ENCODE measurements at regions not wholly inside any gene's neighbourhood (a gene's known extent, or its start where the extent isn't known, plus 50 kb on each side); places are given as distances from the start of the nearest gene placed in this dataset.

DNA sequence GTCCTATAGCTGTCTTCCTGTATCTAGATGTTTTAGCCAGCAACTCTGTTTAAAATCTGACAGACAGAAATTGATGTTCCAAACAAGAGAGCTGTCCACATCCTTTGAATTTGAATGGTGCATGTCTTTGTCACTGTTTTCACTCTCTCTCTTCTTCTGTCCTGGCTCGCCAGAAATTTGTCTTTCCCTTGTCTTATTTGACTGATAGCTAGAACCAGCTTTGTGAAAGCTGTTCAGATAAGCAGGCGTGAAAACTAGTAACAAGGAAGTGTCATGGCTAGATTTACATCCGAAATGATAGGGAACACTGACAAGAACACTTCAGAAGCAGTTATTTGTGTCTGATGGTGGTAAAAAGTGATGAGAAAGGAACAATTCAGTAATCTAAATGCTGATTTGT lies 354.9 kb upstream of the SLITRK1 start:
- no peak for FAIRE-seq

DNA sequence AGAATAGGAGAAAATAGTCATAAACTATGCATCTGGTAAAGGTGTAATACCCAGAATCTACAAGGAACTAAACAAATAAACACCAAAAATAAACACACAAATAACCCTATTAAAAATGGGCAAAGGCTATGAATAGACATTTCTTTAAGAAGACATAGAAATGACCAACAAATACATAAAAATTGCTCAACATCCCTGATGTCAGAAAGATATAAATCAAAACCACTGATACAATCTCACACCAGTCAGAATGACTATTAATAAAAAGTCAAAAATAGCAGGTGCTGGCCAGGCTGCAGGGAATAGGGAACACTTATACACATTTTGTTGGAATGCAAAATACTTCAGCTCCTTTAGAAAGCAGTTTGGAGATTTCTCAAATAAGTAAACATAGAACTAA lies 352.1 kb upstream of the SLITRK1 start:
- no peak for FAIRE-seq

DNA sequence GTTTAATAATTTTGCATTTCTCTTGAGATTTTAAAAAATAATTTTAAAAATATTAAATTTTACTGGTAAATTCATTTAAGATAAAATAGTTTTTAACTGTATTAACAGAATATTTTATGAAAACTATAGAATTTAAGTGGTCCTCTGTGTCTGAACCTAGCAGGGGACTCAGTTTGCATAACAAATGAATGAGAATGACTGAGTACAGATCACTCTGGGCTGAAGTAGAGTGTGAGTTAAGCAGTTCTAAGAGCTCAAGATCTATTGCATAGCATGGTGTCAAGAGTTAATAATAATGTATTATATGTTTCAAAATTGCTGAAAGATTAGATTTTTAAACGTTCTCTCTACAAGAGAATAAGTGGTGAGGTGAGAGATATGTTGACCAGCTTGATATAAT lies 348.3 kb upstream of the SLITRK1 start:
- no peak for FAIRE-seq

DNA sequence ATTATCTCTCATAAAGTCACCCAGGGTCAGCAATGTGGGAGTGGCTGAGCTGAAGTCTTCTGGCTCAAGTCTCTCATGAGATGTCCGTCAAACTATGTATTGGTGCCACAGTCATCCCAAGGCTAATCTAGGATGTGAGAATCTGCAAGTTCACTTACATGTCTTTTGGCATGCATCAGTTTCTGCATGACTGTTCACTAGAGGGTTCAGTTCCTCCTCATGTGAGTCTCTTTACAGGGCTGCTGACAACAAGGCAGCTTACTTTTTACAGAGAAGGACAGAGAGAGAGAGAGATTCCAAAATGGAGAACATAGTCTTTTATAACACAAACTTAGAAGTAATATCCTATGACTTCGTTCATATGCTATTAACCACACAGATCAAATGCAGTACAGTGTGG lies 328.8 kb upstream of the SLITRK1 start:
- no peak for FAIRE-seq

DNA sequence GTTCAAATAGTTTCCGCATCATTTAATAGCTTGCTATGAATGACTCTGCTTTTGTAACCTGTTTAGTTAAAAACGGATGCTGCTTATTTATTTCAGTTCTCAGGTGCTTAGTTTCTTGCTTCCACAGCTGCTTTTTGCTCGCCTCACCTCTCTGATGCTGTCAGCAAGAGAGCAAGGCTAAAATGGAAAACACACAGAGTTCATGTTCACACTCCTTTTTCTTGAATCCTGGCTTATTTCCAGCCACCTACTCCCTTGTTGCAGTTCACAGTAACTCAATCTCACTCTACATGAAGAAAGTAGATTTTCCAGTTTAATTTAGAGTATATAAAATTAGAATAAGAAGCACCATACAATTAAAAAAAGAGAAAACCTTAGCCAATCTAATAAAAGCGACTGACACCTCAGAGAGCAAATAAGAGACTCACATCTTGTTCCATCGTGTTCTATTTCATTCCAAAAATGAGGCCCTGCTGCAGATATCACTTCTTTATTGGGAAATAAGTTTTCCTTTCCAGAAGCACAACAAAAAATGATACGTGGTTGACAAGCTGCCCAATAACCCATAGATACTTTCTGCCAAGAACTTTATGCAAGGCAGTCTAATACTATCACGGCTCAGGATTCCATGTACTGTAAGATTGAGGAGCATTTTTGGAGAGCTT lies 326.1 kb upstream of the SLITRK1 start:
- FAIRE-seq, result no peak

DNA sequence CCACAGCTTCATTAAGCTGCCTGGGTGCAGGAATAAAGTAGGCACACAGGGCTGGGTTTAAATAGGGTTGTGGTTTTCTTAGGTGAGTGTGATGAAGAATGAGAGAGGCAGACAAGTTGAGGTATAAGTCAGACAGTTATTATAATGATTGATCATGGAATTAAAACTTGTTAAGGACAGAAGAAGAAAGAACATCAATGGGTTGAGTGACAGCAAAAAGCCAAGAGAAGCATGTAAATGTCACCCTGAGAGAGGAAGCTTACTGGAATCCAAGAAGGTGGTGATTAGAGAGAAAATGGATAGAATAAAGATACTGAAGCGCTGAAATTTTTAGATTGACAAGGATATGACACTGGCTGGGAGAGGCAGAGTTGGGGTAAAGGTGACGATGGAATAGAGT lies 325.2 kb upstream of the SLITRK1 start:
- no peak for FAIRE-seq

DNA sequence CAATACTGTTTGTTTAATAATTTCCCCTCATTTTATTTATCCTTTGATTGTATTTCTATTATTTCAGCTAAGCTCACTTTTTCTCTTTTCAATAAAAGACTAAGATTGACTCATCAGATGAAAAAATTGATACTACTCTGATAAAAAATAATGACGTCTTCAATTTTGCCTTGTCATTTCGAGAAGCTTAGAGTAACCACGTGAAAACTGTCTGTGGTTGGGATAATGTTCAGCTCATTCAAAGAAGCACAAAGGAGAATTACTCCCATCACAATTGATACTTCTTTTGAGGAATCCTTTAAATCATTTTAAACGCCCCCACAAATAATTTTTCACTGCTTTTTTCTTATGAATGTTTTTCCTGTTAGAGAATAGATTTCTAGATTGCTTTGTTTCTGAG lies 318.7 kb upstream of the SLITRK1 start:
- FAIRE-seq, result no peak

DNA sequence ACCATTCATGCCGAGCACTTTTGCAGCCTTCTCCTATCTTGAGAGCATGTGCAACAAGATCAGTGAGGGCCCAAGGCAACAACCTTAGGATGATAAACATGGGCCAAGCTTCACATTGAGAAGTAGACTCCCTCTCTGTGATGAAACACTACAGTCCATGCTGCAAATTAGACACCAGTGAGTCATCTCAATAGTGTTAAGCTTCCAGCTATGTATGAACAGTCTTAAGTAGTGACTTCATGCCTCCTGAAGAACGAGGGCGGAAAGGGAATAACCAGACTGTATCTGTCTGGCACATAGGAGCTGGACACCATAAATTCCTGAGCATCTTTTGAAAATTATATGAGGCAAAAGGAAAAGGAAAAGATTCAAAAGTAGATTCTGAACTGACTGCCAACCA lies 309.9 kb upstream of the SLITRK1 start:
- FAIRE-seq, result no peak

DNA sequence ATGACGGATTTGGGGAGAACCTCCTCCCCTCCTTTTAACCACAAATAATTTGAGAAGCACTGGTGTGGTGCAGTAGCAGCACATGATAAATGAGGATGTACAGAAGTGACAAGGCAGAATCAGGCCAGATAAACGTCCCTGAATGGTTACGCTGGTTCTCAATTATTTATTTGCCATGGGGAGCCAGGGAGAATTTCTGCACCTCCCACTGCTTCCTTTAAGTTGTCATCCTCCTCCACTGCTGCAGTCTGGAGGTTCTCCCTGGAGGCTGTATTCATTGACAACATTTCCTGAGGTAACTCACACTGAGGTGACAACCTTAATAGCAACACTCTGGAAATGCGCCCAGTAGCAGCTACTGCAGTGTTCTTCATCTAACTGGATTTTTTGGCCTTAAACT lies 308.9 kb upstream of the SLITRK1 start:
- FAIRE-seq, result no peak

DNA sequence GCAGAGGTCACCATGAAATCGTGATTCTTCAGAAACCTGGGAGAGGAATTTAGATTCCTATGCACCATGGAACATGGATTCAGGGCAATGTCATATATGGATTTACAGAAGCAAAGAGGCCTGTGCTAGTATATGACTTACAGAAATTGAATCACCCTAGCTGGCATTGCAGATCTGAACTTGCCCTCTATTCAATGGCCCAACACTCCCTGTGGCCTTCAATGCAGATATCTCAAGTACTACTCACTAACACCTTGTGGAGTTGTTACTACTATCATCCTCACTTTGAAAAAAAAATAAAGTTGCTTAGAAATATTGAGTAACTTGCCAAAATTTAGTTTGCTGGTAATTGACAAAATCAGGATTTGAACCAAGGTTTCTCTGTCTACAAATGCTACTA lies 305.4 kb upstream of the SLITRK1 start:
- no peak for FAIRE-seq

DNA sequence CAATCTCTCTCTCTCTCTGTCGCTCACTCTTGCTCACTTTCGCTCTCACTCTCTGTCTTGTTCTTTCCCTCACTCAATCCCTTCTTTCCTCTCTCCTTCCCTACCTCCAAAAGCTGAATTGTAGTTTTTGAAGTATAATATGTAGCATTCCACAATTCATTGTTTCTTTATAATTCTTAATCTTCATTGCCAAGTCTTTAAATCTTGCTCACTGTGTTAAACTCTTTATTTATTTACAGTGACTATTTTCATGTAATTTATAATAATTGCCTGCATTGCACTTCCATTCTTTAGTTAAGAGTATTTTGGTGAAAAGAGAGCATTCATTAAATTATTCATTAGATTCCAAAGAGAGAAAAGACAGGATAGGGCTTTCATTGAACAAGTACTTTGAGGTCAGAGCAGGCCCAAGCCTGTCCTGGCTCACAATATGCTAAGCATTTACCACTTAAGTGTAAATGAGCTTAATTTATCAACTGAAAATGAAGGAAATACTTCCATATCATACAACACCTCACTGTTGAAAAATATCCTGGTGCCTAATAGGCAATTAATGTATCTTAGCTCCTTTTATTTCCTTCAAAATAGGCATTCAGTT lies 257.4 kb upstream of the SLITRK1 start:
- FAIRE-seq, result no peak

DNA sequence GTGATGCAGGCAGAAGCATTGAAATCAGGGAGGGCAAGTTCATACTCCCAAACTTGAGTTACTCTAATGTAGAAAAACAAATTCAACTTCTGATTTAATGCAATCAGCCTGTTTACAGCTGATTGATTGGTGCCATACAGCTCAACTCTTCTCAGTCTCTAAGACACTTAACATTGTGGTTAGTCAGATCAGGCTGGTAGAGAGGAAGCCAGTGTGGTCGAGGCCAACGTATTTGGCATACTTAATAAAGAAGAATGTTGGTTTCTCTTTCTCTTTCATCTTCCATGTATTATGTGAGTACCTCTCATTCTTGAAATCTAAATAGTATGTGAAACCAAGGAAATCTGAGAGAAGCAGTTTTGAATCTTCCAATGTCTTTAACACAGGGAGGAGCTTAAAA lies 255.0 kb upstream of the SLITRK1 start:
- no peak for FAIRE-seq

DNA sequence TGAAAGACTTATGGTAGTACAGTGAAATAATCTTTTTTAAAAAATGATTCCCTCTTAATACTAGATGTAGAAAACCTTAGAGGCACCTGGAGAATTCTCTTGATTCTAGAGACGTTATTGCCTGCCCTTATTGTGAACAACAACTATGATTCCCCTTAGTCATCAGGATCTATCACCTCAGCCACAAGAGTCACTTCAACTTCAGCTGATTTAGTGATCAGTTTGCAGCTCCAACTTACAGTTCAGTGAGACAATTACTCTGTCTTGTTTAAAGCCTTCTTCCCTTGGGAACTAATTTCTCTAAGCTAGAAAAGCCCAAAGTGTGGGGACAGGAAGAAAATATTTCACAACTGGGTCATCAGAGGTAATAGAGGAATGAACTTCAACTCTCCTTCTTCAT lies 254.3 kb upstream of the SLITRK1 start:
- FAIRE-seq, result no peak

DNA sequence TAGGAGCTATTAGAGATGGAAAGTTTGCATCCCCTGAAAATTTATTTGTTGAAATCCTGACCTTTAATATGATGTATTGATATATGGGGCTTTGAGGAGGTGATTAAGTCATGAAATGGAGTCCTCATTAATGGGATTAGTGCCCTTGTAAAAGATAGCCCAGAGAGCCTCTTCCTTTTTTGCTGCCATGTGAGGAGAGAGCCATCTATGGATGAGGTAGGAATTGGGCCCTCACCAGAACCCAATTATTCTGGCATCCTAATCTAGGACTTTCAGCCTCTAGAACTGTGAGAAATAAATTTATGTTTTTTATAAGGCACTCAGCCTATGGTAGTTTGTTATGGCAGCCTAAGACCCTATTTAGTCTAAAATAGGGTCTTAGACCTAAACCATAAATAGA lies 250.2 kb upstream of the SLITRK1 start:
- no peak for FAIRE-seq

DNA sequence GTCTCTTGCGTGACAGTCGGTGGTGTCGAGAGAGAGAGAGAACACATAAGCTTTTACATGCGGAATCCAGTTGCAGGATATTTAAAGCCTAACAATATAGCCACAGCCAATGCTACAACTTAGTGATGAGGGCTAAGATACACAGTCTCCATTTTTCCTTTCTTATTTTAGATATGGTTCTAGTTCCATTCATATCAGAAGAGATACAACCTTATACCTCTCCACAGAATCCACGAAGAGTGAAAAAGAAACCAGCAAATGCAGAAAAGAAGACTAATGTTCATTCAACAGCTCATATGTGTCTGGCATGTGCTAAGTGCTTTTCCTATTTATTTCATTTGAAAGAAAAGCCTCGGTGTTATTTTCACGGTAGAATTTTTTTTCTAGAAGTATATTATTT lies 249.0 kb upstream of the SLITRK1 start:
- FAIRE-seq, result no peak

DNA sequence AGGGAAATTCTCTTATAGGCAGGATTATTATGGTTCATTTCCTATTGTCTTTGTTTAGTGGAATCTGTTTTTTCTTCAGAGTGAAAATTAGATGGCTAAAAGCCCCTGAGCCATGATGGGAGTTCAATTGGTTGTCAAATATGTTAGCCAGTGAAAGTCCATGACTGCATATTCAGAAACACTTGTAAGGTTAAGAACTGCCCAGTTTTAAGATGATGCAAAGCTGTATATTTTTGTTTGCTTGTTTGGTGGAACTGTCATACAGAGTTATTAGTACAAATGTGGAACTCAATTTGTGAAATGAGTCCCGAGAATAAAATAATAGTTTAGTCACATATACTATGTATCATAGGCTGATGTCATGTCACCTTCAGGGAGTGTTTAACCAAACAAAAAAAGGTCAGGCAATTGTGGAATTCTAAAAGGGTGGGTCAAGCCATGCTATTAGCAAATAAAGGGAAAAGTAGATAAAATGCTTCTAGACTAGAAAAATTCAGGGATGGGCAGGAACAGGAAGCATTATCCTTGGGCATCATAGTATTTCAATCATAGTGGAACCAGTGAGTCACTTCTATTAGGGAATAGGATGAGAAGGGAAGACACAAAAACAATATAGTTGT lies 248.3 kb upstream of the SLITRK1 start:
- FAIRE-seq, result no peak

DNA sequence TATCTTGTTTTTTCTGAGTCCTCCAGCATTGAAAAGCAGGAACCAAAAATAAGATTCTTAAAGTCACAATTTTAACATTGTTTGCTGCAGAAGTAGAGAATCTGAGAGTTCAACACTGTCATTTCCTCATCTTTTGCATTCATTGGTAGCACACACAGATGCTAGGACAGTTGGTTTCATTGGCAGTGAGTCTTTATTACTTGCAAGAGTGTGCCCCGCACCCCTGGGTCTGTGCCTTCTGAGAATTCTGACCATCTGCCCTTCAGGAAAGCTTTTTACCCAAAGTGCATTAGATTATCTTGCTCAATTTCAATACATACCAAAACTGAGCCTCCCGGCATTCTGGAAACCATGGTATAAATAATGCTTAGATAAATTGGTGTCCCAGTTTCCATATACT lies 247.7 kb upstream of the SLITRK1 start:
- no peak for FAIRE-seq

DNA sequence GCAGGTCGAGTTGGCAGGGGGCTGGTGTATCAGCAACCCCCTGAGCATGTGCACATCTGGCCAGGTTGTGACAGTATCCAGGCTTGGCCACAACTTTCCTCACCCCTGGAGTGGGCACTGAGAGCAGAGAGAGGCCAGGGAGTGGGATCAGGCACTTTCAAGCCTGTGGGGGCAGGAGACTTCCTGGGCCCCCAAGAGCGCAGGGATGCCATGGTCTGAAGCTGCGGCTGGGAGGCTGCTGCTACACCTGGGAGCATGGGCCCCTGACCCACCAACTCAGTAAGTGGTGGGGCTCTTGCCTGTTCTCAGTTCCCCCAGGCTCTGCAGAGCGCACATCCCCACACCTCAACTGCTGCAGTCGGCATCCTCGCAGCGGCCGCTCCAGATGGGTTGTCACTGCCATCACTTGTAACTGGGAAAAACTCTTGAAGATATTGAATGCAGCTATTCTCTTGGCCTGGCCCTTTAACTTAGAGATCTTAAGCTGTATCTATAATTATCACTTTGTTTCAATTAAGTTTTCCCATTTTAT lies 245.4 kb upstream of the SLITRK1 start:
- FAIRE-seq, result no peak

DNA sequence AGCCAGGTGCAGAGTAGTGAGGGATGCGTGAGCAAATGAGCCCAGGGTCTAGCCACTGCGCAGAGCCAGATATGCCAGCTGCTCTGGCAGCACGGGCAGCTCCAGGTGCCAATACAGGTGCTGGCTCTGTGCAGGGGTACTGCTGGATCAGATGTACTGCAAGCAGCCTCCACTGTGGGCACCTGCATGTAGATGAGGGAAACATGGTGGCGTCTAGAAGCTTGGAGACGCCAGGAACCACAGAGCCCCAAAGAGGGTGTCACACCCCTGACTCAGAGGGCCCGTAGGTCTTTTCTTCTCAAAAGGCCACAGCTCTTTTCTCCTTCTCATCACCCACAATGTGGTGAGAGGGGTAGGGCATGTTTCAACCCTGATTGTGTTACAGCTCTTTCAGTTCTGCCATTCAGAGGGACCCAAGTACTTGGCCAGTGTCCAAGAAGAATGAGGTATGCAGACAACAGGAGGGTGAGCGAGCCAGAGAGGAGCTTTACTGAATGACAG lies 244.4 kb upstream of the SLITRK1 start:
- no peak for FAIRE-seq

DNA sequence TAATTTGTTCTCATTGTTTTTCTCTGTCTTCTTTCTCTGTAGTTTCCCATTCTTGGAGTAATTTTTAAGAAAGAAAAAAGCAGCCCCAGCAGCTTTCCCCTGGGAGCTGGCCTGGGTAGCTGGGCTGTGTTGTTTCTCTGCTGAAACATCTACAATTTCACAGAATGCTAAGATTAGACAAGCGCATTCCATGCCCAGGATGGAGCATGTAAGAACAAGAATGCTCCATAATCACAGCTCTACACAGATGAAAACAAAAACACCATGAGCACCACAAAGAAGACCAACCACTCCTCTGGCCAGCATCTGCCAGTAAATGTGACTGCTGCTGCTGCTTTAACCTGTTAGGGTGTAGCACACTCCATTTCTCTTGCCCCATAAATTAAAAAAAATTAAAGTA lies 239.2 kb upstream of the SLITRK1 start:
- no peak for FAIRE-seq

DNA sequence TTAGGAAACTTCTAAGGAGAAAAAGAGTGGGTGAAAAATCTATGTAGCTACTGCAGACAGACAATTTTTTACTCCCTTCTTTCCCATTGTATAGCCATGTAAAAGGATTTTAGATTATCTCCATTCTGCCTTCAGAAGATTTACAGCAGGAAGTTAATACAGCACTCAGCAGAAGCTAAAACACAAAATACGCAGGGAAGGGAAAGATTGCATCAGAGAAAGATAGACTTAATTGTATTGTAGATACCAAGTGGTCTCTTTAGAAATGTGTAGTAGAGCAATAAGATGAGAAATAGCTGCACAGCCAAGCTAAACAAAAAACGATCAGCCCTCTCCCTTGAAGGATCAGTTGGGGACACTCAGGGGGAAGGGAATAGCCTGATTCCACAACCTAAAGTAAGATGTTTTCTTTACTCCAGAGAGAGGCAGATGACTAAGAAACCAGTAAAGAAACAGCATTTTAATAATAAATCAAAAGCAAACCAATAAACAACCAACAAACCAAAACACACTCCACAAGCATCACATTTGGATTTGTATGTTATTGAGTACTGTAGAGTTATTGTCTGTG lies 236.7 kb upstream of the SLITRK1 start:
- no peak for FAIRE-seq

DNA sequence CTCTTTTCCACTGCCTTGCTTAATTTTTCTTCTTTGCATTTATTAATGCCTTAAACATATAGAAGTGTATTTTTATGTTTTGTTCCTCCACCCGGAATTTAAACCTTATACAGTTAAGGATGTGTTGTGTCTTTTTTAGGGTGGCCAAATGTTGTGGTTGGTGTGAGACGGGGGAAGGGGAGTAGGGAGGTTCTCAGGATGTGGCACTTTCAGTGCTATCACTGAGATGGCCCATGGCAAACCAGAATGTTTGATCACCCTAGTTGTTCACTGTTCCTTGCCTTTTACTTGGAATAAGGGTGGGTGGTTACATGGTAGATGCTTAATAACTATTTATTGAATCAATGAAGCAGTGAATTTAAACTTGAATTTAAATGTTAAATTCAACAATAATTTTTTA lies 216.0 kb upstream of the SLITRK1 start:
- FAIRE-seq, result no peak

DNA sequence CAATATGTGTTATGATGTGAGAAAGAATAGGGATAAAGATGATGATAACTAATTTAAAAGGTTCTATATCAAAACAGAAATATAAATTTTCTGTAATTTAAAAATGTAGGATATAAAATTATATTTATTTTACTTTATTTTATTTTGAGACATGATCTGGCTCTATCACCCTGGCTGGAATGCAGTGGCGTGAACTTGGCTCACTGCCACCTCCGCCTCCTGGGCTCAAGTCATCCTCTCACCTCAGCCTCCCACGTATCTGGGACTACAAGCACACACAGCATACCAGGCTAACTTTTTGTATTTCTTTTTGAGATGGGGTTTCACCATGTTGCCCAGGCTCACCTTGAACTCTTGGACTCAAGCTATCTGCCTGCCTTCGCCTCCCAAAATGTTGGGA lies 214.9 kb upstream of the SLITRK1 start:
- no peak for FAIRE-seq

DNA sequence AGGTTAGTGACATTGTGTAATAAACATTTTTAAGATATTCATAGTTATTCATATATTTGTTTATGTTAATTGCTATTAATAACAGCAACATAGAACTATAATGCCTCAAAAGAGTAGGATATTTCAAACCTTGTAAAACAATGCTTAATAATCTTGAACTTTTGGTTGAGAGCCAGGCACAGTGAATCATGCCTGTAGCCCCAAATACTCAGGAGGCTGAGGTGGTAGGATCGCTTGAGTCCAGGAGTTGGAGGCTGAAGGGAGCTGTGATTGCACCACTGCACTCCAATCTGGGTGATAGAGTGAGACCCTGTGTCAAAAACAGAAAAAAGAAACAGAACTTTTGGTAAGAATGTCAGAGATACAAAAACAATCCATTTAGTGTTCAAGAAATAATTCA lies 213.9 kb upstream of the SLITRK1 start:
- no peak for FAIRE-seq

Data from TTC549 (cell line).